Gastroesophageal sphincter (tissue), 3 donors: ENCODE measurements at regions not wholly inside any gene's neighbourhood (a gene's known extent, or its start where the extent isn't known, plus 50 kb on each side); places are given as distances from the start of the nearest gene placed in this dataset.

ENCODE experiments used
- CTCF ChIP-seq, 4 experiments: fragments of 200-600 bp in 2 of 4; fragments of 450-650 bp in 2 of 4; sonication (generic) in 1 of 4; IDR thresholded peaks; one replicate each; pipeline ENCODE4 v1.5.1; 2017 to 2019; ENCODE audit warnings: antibody characterized with exemption in 4 of 4, mild to moderate bottlenecking in 2 of 4, moderate library complexity in 2 of 4
- POLR2A ChIP-seq, 2 donors: fragments of 450-650 bp; IDR thresholded peaks; one replicate each; pipeline ENCODE4 v1.6.1; 2017; ENCODE audit warnings: antibody characterized with exemption in 2 of 2, mild to moderate bottlenecking in 2 of 2, moderate library complexity in 1 of 2

- TF ChIP-seq POLR2A (IDR thresholded peaks at IDR 0.05) (no peak), CTCF (IDR thresholded peaks at IDR 0.05) (no peak)
Observed at GRCh38 chr12:93989949-93990348, 158.4 kb upstream of the PLXNC1 start.
